GM18507 (cell line): ENCODE measurements at regions not wholly inside any gene's neighbourhood (a gene's known extent, or its start where the extent isn't known, plus 50 kb on each side); places are given as distances from the start of the nearest gene placed in this dataset.

Experiments used
- DNase-seq: peaks from one replicate; pipeline ENCODE4 v3.0.0; 2011; ENCODE audit warnings: low read depth; ENCODE audit not compliant: insufficient read length; ENCODE audit errors: extremely low spot score
- FAIRE-seq: peaks from 2 replicates; lab custom pipeline; 2011; peaks lifted over from hg19 to GRCh38; lab: Jason Lieb, UNC

DNA sequence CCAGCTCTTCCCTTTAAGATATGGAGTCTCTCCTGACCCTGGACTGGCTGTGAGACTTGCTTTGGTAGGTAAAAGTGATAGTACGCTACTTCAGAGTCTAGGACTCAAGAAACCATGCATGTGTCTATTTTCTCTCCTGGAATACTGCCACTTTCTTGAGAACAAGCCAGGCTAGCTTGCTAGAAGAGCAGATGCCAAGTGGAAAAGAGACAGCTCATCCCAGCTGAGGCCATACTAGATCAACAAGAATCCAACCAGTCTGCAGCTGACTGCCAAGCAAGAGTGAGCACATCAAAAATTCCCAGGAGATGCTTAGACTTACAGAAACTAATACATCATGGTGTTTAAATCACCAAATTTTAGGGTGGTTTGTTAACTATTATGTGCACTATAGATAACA is 208.3 kb upstream of the RBMS3 start:
- DNase-seq (no peak), FAIRE-seq (no peak)

- DNase-seq (no peak), FAIRE-seq (no peak)
These were observed 203.5 kb upstream of the RBMS3 start for GRCh38 chr3:29077356-29077755.

- FAIRE-seq (no peak), DNase-seq (no peak)
These were observed 201.5 kb upstream of the RBMS3 start for GRCh38 chr3:29079358-29079757.

- FAIRE-seq (no peak), DNase-seq (no peak)
These were observed 199.9 kb upstream of the RBMS3 start for GRCh38 chr3:29080967-29081366.

GRCh38 chr3:29083081-29083480 is 197.8 kb upstream of the RBMS3 start:
- DNase-seq: no peak

GRCh38 chr3:29083676-29084075 is 197.2 kb upstream of the RBMS3 start:
- no peak for FAIRE-seq
- no peak for DNase-seq

More at GRCh38 chr3:29083081-29083480, 197.8 kb upstream of the RBMS3 start:
- no peak for FAIRE-seq

DNA sequence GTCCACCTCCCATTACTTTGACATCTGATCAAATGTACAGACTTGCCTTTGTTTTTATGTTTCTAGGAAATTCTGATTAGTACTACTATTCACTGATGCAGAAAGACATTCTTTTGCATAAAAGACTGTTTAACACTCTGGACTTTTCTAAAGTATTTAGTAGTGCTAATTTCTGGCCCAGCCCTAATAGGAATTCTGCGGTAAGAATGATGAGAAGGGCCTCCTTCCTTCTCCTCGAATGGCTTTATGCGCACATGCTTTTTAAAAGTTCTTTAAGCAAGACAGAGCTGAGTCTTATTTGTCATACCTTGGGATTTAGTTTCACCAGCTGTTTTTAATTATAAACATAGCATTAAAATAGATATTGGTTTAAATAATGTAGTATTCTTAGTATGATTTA is 192.3 kb upstream of the RBMS3 start:
- FAIRE-seq (no peak), DNase-seq (no peak)

GRCh38 chr3:29090912-29091597 is 189.8 kb upstream of the RBMS3 start:
- DNase-seq (no peak), FAIRE-seq (no peak)

DNA sequence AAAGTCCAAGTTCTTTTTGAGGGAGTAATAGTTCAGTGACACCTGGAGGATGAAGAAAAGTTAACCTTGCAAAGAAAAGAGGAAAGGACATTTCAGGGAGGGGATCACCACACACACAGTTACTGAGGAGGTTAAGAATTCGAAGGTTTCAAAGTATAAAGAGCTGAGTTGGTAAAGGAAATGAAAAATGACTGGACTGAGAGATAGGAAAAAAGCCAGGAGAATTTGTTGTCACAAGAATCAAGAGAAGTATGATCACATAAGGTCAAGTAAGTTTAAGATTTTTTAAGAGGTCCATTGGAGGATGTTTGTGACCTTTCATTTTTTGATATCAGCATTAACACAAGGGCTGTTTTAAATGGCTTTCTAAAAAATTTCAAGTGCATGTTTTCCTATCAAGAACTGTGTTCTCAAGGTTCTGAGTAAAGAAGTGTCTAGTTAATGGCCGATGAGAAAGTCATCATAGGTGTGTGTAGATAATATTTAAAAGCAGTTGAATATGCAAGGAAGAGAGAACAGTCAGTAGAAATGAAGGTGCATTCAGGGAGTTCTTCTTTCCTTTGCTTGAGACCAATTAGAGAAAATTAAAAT is 189.2 kb upstream of the RBMS3 start:
- DNase-seq (no peak), FAIRE-seq (no peak)

- FAIRE-seq (no peak), DNase-seq (no peak)
These were observed 188.5 kb upstream of the RBMS3 start for GRCh38 chr3:29092348-29092747.

DNA sequence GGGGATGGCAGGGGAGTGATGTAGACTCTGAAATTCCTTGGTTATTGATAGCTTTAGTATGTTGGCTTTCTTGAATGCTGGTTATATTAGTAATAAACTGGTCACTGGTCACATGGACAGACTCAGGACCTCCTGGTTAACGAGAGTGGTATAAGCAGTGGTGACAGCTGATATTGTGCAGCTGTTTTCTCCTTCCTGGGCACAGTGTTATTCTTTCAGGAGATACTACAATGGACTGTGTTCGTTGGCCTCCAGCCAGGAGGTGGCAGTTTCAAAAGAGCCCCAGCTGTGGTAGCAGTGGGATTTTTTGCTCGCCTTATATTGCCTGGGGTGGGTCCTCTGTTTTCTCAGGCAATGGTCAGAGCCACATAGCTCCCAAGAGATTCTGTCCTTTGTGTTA is 181.6 kb upstream of the RBMS3 start:
- FAIRE-seq: no peak

GRCh38 chr3:29099775-29100174 is 181.1 kb upstream of the RBMS3 start:
- no peak for FAIRE-seq
- DNase-seq: no peak

More for the DNA sequence above, 181.6 kb upstream of the RBMS3 start:
- no peak for DNase-seq

GRCh38 chr3:29100292-29100691 is 180.6 kb upstream of the RBMS3 start:
- DNase-seq (no peak), FAIRE-seq (no peak)

- no peak for FAIRE-seq
- DNase-seq: no peak
These were observed 152.9 kb upstream of the RBMS3 start for GRCh38 chr3:29128001-29128400.

- FAIRE-seq: no peak
- no peak for DNase-seq
These were observed 143.3 kb upstream of the RBMS3 start for GRCh38 chr3:29137601-29138000.

DNA sequence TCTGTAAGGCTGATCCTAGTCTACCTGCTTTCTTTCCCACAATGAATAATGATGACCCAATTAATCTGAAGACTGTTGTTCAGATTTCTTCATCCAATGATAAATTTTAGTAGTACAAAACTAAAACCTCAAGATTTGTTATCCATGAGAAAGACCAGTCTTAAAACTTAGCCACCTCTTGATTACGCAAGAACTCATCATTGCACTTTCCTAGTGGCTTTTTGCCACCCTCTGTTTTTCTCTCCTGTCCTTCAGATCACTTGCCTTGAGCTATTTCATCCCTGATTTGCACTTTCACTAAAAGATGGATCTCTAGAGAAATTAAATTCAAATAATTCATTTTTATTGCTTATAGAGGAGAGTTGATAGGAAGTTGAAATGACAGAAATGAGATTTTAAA is 142.7 kb upstream of the RBMS3 start:
- DNase-seq (no peak), FAIRE-seq (no peak)

GRCh38 chr3:29140666-29141065 is 140.2 kb upstream of the RBMS3 start:
- DNase-seq: no peak
- no peak for FAIRE-seq

GRCh38 chr3:29141197-29141917 is 139.5 kb upstream of the RBMS3 start:
- no peak for DNase-seq
- no peak for FAIRE-seq

DNA sequence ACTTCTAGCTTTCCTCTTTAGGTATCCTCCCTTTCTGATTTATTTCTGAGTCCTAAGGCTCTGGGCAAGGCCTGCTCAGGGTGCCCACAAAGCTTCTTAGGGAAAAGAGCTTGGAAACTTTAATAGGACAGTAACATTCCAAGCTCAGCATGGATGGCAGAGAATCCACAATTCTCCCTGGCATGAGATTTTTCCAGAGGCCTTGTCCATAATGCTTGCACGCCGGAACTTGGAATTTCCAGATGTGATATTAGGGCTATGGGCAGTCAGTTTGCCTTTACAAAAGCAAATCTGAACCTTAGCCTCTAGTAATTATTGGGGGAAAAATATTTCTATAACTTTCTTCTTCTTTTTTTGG is 139.0 kb upstream of the RBMS3 start:
- DNase-seq (no peak), FAIRE-seq (no peak)

DNA sequence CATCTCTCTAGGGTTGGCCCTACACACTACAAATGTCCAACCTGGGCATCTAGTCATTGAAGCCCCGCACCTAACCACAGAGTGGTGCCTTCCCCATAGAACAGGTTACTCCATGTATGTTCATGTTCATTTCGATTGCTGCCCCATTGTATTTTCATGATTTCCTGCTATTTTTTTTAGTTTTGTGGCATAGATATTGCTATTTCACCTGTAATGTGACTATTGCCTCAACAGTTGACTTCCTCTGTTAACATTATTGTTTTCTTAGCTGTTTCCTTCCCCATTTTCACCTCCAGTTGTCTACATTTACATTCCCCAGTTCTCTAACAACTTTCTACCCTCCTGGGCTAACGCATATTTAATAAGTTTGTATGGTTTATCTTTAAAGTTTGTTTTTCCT is 137.7 kb upstream of the RBMS3 start:
- DNase-seq: no peak
- no peak for FAIRE-seq

- DNase-seq (no peak), FAIRE-seq (no peak)
These were observed 136.5 kb upstream of the RBMS3 start for GRCh38 chr3:29144361-29144760.
